ENCODE measurements at regions not wholly inside any gene's neighbourhood (a gene's known extent, or its start where the extent isn't known, plus 50 kb on each side); places are given as distances from the start of the nearest gene placed in this dataset.

DNA sequence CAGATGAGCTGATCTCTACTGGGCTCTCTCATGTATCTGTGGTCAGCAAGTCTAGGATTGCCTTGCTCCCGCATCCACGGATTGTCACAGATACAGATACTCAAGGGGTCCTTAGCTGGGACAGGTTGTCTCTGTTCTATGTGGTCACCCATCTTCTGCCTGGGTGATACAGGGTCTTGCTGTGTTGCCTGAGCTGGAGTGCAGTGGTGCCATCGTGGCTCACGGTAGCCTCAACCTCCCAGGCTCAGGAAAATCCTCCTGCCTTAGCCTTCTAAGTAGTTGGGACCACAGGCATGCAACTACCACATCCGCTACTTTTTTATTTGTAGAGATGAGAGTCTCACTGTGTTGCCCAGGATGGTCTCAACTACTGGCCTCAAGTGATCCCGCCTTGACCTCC, 72.5 kb upstream of the ZNF217 start:
- TF ChIP-seq, protein P1, sequence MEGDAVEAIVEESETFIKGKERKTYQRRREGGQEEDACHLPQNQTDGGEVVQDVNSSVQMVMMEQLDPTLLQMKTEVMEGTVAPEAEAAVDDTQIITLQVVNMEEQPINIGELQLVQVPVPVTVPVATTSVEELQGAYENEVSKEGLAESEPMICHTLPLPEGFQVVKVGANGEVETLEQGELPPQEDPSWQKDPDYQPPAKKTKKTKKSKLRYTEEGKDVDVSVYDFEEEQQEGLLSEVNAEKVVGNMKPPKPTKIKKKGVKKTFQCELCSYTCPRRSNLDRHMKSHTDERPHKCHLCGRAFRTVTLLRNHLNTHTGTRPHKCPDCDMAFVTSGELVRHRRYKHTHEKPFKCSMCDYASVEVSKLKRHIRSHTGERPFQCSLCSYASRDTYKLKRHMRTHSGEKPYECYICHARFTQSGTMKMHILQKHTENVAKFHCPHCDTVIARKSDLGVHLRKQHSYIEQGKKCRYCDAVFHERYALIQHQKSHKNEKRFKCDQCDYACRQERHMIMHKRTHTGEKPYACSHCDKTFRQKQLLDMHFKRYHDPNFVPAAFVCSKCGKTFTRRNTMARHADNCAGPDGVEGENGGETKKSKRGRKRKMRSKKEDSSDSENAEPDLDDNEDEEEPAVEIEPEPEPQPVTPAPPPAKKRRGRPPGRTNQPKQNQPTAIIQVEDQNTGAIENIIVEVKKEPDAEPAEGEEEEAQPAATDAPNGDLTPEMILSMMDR (conservative IDR thresholded peaks at IDR 0.05): no peak
- H3K27ac Mint-ChIP-seq: peak overlapping the region in 1 of 3 experiments; percentile 71; a peak in 1 of 7 replicates
- H2BK5ac ChIP-seq (ENCODE audit: insufficient read length, low read length): no peak overlapping the region
- H3K4ac ChIP-seq (ENCODE audit: low read depth, low read length): no peak overlapping the region
- no peaks in the 10 kb centered on the region for H3K27me3 ChIP-seq (ENCODE audit: insufficient read depth, low read length)
- no peaks in the 10 kb centered on the region for H3K9me3 ChIP-seq (ENCODE audit: control insufficient read depth, low read depth, low read length)
- H4K8ac ChIP-seq (replicated peaks; ENCODE audit: insufficient read length, low read depth, low read length): no peak overlapping the region
- H3K36me3 Mint-ChIP-seq (ENCODE audit: insufficient read depth in 1 of 3, low read depth in 3 of 3): no peaks in the 10 kb centered on the region
- H3T11ph ChIP-seq (ENCODE audit: low read length): no peak overlapping the region
- H4K5ac ChIP-seq (ENCODE audit: insufficient read length, low read depth, low read length): no peak overlapping the region
- no peaks in the 10 kb centered on the region for H4K20me1 ChIP-seq (ENCODE audit: control insufficient read depth, insufficient read depth, insufficient read length)
- no peak overlapping the region for H2BK20ac ChIP-seq (ENCODE audit: low read depth, low read length, poor library complexity, severe bottlenecking)
- H3K56ac ChIP-seq (ENCODE audit: insufficient read length, low read depth, low read length): no peak overlapping the region
- no peak overlapping the region for H3K18ac ChIP-seq (ENCODE audit: insufficient read length, low read depth, low read length)
- H3K4me2 ChIP-seq (ENCODE audit: insufficient read depth, insufficient read length, low read length): no peak overlapping the region
- WGBS (ENCODE audit: extremely low coverage, insufficient read length, low lambda C conversion rate): no CpG with 5 or more reads among the region's 6 CpGs
- no peak overlapping the region for H3K14ac ChIP-seq (ENCODE audit: insufficient read depth, low read length)
- no peak for DNase-seq
- no peak overlapping the region for H2BK12ac ChIP-seq (ENCODE audit: insufficient read length, low read depth, low read length)
- H2BK15ac ChIP-seq (ENCODE audit: low read depth, low read length): no peak overlapping the region
- no peak overlapping the region for H3K9ac ChIP-seq (ENCODE audit: extremely low read depth, insufficient read length, low read length)
- no peak overlapping the region for H3K23ac ChIP-seq (ENCODE audit: insufficient read length, low read depth, low read length)
- H4K91ac ChIP-seq (ENCODE audit: insufficient read length, low read depth, low read length): no peak overlapping the region
- H3K79me2 ChIP-seq (ENCODE audit: insufficient read depth, low read length): no peaks in the 10 kb centered on the region
- no peak overlapping the region for H3K4me3 Mint-ChIP-seq
- no peaks in the 10 kb centered on the region; the same call in 1 of the 2 replicates for H3K27me3 Mint-ChIP-seq (ENCODE audit: low read depth)
- no peak overlapping the region for H2AK5ac ChIP-seq (ENCODE audit: insufficient read length, low read length)
- no peak overlapping the region for H2AFZ ChIP-seq (ENCODE audit: low read length)
- no peaks in the 10 kb centered on the region for H3K79me1 ChIP-seq (ENCODE audit: insufficient read depth, low read depth, low read length, poor library complexity, severe bottlenecking)
- H3K23me2 ChIP-seq (ENCODE audit: insufficient read length, low read depth, low read length, poor library complexity, severe bottlenecking): no peaks in the 10 kb centered on the region
- H3K9me3 Mint-ChIP-seq: no peaks in the 10 kb centered on the region
- peaks cover 10 to 13% of the 10 kb centered on the region in 2 experiments for H3K4me1 Mint-ChIP-seq
- no peak overlapping the region for H3K27ac ChIP-seq (ENCODE audit: insufficient read length, low read depth, low read length)
- no peak overlapping the region for H2BK120ac ChIP-seq (ENCODE audit: low read depth, low read length, poor library complexity, severe bottlenecking)
- H3K4me1 ChIP-seq (ENCODE audit: insufficient read depth, low read length): no peaks in the 10 kb centered on the region
